CD4-positive, alpha-beta T cell treated with Interleukin-4 for 1 hour (primary cell): ENCODE measurements at regions not wholly inside any gene's neighbourhood (a gene's known extent, or its start where the extent isn't known, plus 50 kb on each side); places are given as distances from the start of the nearest gene placed in this dataset.
"Not testable (repeated sequence)": the region's sequence is repeated elsewhere in the genome, so short reads cannot be mapped to it uniquely, and the experiment has no call there.

Experiments
- DNase-seq, 2 donors: peaks; one replicate each; pipeline ENCODE4 v3.0.0-alpha.2; 2020 to 2022

- DNase-seq: no peak
Measured at GRCh38 chr5:112472614-112473013, 53.5 kb upstream of the EPB41L4A start.

- DNase-seq: no peak
Measured at GRCh38 chr5:112473989-112474388, 54.9 kb upstream of the EPB41L4A start.

DNA sequence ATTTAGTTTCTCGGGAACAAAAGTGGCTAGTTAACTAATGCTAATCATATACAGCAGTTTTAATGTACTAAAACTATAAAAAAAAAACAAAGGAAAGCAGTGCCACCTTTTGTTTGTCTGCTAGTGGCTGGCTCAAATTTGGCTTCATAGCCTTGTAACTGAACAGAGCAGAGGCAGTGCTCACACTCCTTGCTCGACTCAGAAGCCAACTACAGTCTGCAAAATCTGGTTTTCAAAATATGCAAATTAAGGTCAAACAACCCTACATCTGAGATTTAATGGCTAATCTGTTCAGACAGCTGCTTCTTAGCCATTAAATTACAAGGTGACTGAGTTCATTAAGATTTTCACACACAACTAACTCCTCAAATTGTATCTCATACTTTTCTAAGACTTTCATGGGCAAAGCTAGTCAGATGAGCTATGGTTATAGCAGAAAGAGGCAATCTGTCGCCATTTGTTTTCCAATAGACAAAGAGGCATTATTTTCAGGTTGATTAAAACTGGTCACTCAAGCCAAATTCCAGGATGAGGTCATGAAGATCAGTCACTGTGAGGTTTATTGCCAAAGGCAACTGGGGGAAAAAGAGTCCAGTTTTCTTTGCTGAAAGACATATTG, 56.8 kb upstream of the EPB41L4A start:
- no peak for DNase-seq

DNA sequence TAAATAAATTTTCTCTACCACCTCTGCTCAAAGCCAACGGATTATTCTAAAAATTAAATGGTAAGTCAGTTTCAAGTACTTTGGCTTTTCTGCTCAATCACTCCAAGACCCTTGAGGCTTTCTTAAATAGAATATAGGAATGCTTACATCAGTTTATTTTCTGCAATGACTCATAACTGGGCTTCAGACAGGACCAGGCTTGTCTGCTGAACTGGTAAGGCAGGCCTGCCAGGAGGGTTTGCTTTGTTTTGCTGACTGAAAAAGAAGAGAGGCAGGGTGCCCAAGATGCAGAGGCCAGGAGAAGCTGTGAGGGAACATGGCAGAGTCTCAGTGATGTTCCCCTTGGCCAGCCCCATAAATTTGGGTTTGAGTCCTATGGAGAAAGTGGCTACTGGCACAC, 60.3 kb upstream of the EPB41L4A start:
- no peak for DNase-seq

DNA sequence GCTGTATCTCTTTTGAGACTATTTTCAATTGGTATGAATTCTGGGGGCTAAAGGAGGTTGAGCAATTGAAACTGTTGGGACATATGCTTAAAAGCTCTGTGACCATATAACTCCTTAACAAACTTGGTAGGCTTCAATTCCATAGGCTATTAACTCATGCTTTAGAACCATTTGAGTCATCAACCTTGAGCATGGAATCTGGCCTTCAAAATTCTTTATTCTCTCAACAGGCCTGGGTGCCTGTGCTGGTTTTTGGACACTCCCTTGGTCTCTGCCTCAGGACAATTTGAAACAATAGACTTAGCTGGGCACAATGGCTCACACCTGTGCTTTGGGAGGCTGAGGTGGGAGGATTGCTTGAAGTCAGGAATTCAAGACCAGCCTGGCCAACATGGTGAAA, 61.4 kb upstream of the EPB41L4A start:
- DNase-seq: no peak

DNA sequence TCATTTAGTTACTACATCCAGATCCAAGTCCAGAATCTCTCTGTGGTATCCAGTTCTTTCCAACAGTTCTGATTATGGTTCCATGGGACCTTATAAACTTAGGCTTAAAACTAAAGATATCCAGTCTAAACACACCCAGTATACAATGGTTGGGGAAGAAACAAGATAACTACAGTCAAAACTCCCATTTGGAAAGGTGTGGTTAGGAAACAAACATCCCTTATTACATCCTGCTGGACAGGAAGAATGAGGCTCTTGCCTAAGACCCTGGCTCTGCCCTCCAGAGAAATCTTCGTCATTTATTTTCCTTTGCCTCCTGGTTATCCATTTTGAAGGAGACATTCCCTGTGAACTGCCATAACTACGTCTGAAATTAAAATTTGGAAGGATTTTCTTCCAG, 64.6 kb upstream of the EPB41L4A start:
- DNase-seq: no peak

GRCh38 chr5:112485934-112486355, 66.9 kb upstream of the EPB41L4A start:
- no peak for DNase-seq

GRCh38 chr5:112491257-112491656, 72.2 kb upstream of the EPB41L4A start:
- no peak for DNase-seq

DNA sequence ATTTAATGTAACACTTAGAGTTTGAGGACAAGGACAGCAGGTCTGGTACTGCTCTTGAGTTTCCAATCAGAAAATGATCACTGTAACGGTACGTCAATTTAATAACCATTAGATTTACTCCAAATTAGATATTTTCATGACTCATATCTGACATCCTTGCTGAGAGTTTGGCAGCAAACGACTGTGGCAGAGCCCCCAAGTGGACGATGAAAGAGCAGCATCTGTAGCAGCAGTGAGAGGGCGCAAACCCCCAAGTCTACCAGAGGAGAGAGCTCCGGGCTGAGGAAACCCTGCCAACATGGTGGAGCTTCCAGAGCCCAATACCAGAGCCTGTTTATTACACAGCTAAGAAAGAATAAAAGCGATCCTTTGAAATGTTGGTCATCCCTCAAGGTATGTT, 73.2 kb upstream of the EPB41L4A start:
- peak; percentile 3 to 38 for DNase-seq

GRCh38 chr5:112503749-112504501, 84.8 kb upstream of the EPB41L4A start:
- not testable (repeated sequence) for DNase-seq

DNA sequence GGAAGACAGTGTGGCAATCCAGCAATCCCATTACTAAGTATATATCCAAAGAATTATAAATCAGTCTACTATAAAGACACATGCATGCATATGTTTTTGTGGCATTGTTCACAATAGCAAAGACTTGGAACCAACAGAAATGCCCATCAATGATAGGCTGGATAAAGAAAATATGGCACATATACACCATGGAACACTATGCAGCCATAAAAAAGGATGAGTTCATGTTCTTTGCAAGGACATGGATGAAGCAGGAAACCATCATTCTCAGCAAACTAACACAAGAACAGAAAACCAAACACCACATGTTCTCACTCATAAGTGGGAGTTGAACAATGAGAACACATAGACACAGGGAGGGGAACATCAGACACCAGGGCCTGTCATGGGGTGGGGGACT, 90.0 kb upstream of the EPB41L4A start:
- DNase-seq: not testable (repeated sequence)

DNA sequence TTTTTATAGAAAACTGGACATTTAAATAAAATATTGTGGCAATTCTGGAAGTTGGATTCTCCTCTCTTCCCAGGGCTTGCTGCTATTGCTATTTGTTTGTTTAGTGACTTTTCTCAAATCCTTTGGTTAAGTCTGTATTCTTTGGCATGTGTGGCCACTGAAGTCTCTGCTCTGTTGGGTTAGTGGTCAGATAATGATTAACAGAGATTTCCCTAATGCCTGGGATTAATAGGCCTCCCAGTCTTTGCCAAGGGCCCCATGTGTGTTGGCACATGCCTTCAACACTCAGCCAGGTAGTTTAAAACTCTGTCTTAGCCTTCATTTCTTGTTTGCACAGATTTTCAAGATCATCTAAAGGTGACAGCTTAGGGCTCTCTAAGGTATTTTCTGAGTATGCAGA, 92.8 kb upstream of the EPB41L4A start:
- DNase-seq: no peak

DNA sequence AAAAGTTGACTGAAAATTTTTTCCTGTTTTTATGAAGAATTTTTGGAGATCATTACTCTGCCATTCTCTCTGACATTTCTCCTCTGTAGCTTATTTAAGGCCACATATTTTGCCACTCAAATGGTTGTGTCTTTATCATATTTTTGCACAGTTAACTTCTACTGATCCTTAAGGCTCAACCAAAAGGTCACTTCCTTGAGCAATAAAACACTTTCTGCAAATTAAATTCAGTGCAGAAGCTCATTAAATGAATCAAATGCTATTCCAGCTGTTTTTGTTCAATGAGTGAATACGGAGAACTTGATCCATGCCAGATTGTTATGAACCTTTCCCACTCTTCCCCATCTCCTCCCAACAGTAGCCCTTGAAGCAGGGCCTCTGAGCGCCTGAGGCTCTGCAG, 93.8 kb upstream of the EPB41L4A start:
- no peak for DNase-seq

GRCh38 chr5:112514111-112514510, 95.0 kb upstream of the EPB41L4A start:
- no peak for DNase-seq

GRCh38 chr5:112520474-112520873, 101.4 kb upstream of the EPB41L4A start:
- not testable (repeated sequence) for DNase-seq

DNA sequence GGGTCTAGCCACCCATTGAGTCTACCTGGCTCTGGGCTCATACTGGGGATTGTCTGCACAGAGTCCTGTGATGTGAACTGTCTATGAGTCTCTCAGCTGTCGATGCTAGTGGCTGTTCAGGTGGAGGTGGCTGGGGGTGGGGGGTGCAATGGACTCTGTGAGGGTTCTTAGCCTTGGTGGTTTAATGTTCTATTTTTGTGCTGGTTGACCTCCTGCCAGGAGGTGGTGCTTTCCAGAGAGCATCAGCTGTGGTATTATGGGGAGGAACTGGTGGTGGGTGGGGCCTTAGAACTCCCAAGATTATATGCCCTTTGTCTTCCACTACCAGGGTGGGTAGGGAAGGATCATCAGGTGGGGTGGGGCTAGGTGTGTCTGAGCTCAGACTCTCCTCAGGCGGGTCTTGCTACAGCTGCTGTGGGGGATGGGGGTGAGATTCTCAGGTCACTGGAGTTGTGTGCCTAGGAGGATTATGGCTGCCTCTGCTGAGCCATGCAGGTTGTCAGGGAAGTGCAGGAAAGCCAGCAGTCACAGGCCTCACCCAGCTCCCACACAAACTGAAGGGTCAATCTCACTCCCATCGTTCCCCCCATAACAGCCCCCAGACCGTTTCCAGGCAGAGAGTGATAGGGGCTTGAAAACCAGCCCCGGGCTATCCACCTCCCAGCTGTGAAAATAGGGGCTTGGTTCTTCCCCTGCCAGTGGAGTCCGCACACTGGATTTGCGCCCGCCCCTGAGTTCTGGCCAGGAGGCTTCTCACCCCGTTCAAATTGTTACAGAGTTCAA, 104.0 kb upstream of the EPB41L4A start:
- DNase-seq: not testable (repeated sequence)

- peak in 1 of 2 donors; percentile 51 for DNase-seq
Measured at GRCh38 chr5:112523674-112524263, 104.7 kb upstream of the EPB41L4A start.

DNA sequence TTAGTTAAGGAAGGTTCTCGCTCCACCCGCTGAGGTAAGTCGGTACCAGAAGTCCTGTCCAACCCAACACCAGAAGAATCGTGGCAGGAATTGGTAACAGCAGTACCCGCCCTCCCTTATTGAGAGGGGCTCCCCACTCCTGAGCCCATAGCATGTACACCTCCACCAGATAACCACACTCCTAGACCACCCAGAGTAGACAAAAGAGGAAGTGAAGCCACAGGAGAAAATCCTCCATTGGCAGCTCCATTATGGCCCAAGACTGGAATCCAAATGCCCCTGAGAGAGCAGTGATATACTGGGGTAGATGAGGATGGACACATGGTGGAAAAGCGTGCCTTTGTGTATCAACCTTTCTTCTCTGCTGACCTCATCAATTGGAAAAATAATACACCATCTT, 106.1 kb upstream of the EPB41L4A start:
- DNase-seq: no peak

DNA sequence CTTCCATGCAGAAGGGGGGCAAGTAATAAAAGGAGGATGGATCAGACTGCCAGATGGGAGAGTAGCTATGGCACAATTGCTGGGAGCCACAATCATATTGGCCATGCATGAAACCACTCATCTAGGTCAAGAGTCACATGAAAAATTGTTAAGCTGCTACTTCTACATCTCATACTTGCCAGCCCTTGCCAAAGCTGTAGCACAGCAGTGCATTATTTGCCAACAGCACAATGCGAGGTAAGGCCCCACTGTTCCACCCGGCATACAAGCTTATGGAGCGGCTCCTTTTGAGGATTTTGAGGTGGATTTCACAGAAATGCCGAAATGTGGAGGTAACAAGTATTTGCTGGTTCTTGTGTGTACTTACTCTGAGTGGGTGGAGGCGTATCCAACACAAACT, 109.9 kb upstream of the EPB41L4A start:
- no peak for DNase-seq

DNA sequence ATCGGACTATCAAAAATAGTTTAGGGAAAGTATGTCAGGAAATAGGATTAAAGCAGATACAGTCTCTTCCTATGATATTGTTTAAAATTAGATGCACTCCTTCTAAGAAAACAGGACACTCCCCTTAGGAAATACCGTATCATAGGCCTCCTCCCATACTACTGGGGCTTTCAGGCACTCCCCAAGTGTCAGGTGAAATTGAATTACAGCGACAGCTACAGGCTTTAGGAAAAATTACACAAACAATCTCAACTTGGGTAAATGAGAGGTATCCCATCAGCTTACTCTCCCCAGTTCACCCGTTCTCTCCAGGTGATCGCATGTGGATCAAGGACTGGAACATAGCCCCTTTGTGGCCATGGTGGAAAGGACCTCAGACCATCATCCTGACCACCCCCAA, 110.4 kb upstream of the EPB41L4A start:
- DNase-seq: no peak

DNA sequence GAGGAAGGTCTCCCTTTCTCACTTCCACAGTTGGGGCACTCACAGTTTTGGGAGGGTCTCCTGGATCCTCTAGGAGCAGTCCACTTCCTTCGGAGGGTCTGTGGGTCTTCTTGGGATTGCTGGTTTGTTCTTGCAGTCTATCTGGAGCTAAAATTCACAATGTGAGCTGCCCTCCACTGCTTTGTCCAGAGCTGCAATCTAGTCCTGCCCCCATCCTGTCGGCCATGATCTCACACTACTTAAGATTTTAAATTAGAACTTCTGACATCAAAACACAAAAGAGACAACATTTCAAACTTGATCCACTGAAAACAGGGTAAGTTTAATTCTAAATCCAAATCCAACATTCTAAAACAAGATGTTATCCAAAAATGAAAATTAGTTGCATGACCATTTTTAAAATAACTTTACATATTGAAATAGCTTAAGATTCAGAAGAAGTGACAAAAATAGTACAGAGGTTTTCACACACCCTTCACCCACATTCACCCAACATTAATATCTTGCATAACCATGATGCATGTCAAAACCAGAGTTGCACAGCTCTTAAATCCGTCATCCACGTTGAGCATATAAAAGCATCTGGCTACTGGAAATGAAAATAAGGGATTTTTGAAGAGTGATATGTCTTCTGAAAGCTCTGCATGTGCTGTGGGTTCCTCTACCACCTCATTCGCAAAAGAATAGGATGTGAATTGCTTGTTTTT, 113.7 kb upstream of the EPB41L4A start:
- DNase-seq: no peak

GRCh38 chr5:112533362-112533761, 114.3 kb upstream of the EPB41L4A start:
- no peak for DNase-seq

DNA sequence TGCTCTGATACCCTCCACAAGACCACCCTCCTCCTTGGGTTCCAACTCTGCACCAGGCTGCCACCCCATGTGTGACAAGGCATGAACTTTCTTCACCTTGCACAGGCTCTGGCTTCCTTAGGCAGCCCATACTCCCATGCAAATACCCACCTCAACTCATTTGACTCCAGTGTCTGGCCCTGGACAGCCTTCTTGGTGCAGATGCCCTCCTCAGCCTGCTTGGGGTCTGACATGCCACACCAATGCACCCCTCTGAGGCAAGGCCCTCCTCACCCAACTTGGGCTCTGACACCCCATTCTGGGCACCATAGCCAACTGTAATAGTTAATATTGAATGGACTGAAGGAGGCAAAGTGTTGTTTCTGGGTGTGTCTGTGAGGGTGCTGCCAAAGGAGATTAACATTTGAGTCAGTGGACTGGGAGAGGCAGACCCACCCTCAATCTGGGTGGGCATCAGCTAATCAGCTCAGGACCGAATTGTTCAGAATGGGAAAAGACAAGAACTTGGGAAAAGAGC, 115.0 kb upstream of the EPB41L4A start:
- no peak for DNase-seq
